ENCODE measurements at regions not wholly inside any gene's neighbourhood (a gene's known extent, or its start where the extent isn't known, plus 50 kb on each side); places are given as distances from the start of the nearest gene placed in this dataset.

DNA sequence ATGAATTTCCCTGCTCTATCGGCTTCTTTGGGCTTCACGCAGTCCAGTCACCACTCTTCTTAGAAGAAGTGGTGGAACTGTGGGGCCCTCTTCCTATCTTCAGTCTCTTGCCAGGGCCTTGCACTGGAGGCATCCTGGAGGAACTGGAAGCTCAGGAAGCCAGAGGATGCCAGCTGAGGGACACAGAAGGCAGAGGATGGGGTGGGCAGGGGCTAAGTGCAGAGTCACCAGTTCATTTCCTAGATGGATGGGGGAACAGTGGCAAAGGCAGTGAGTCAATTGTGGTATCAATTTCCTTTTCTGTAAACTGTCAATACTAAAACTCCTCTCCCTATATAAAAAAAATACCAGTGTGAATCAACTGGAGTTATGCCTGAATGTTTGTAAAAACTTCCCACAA lies 419.7 kb downstream of the KLF12 start:
- TF ChIP-seq, protein P1, sequence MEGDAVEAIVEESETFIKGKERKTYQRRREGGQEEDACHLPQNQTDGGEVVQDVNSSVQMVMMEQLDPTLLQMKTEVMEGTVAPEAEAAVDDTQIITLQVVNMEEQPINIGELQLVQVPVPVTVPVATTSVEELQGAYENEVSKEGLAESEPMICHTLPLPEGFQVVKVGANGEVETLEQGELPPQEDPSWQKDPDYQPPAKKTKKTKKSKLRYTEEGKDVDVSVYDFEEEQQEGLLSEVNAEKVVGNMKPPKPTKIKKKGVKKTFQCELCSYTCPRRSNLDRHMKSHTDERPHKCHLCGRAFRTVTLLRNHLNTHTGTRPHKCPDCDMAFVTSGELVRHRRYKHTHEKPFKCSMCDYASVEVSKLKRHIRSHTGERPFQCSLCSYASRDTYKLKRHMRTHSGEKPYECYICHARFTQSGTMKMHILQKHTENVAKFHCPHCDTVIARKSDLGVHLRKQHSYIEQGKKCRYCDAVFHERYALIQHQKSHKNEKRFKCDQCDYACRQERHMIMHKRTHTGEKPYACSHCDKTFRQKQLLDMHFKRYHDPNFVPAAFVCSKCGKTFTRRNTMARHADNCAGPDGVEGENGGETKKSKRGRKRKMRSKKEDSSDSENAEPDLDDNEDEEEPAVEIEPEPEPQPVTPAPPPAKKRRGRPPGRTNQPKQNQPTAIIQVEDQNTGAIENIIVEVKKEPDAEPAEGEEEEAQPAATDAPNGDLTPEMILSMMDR (conservative IDR thresholded peaks at IDR 0.05 in 1 of 2, IDR thresholded peaks at IDR 0.05 in 1 of 2; ENCODE audit: extremely low read depth in 1 of 2, insufficient read depth in 1 of 2, low read depth in 1 of 2, low read length in 2 of 2) = no peak
- no peak for TF ChIP-seq EZH2 (IDR thresholded peaks at IDR 0.05; ENCODE audit: borderline replicate concordance, low read length)

Measured in mammary epithelial cell (primary cell).